Tibial nerve (tissue), 4 donors: ENCODE measurements at regions not wholly inside any gene's neighbourhood (a gene's known extent, or its start where the extent isn't known, plus 50 kb on each side); places are given as distances from the start of the nearest gene placed in this dataset.

Experiments
- DNase-seq, 2 donors: peaks; one replicate each; pipeline ENCODE4 v3.0.0-alpha.2; 2019; ENCODE audit warnings: low spot score in 2 of 2
- H3K27ac ChIP-seq, 4 donors: fragments of 200-600 bp; sonication (generic) in 3 of 4; one replicate each; pipeline ENCODE4 v1.5.1; 2017 to 2019; ENCODE audit warnings: mild to moderate bottlenecking in 1 of 4
- H3K27me3 ChIP-seq, 2 donors: fragments of 200-600 bp; sonication (generic) in 1 of 2; one replicate each; pipeline versions ENCODE4 v1.5.1 to v1.6.0; 2017 to 2019
- H3K36me3 ChIP-seq, 3 donors: fragments of 200-600 bp; sonication (generic); one replicate each; pipeline ENCODE4 v1.5.1; 2018 to 2019
- H3K4me1 ChIP-seq, 4 donors: fragments of 200-600 bp; sonication (generic) in 3 of 4; one replicate each; pipeline ENCODE4 v1.5.1; 2017 to 2019
- H3K4me3 ChIP-seq, 4 donors: fragments of 200-600 bp; sonication (generic) in 3 of 4; one replicate each; pipeline ENCODE4 v1.5.1; 2017 to 2019; ENCODE audit warnings: mild to moderate bottlenecking in 1 of 4, moderate library complexity in 1 of 4
- H3K9me3 ChIP-seq, 4 donors: fragments of 200-600 bp; sonication (generic) in 3 of 4; one replicate each; pipeline ENCODE4 v1.5.1; 2017 to 2019
- EP300 ChIP-seq, 2 donors: sonication (generic); formaldehyde crosslinking; IDR thresholded peaks; one replicate each; pipeline ENCODE4 v1.6.1; 2017; ENCODE audit warnings: antibody characterized with exemption in 2 of 2, mild to moderate bottlenecking in 1 of 2
- POLR2A ChIP-seq, 2 donors: fragments of 450-650 bp; IDR thresholded peaks; one replicate each; pipeline ENCODE4 v1.6.1; 2017; ENCODE audit warnings: antibody characterized with exemption in 2 of 2, mild to moderate bottlenecking in 2 of 2, moderate library complexity in 2 of 2
- WGBS, 2 donors: methylation state at CpG; one replicate each; pipeline ENCODE4 v1.1.5; 2018; 5-methylcytosine and 5-hydroxymethylcytosine counted together
- TF ChIP-seq, protein P1 (sequence below), 5 experiments: fragments of 200-600 bp in 3 of 5; fragments of 450-650 bp in 2 of 5; sonication (generic) in 3 of 5; IDR thresholded peaks; one replicate each; pipeline ENCODE4 v1.5.1; 2016 to 2019; ENCODE audit warnings: antibody characterized with exemption in 5 of 5, mild to moderate bottlenecking in 3 of 5, moderate library complexity in 2 of 5

DNA sequence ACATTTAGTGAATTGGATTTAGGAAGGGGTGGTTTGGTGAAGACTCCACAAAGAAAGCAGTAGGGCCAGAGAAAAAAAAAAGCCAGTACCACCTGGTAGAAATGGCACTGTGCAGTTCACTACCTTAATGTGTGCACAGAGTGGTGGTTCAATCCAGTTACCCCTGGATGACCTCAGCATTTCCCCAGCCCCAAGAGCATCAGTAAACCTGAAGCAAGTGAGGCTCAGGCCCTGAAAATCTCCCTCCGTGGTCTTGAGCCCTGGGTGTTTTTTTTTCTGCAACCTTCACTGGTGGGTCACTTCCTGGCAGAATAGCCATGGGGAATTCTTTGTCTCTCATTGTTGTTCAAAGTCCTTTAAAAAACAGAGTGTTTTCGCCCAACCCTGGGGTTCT lies 202.9 kb downstream of the GADD45G start:
- Histone ChIP-seq H3K36me3 (no peaks in the 10 kb centered on the region), H3K27ac (no peak overlapping the region), H3K4me1 (peaks cover 0 to 10% (median 6%) of the 10 kb centered on the region in 4 donors), H3K9me3 (no peaks in the 10 kb centered on the region), H3K4me3 (no peak overlapping the region), H3K27me3 (no peaks in the 10 kb centered on the region)
- DNase-seq = no peak
- 55 to 59% methylated on average over 2 of the region's 2 CpGs for WGBS, 2 donors
- TF ChIP-seq, protein P1, sequence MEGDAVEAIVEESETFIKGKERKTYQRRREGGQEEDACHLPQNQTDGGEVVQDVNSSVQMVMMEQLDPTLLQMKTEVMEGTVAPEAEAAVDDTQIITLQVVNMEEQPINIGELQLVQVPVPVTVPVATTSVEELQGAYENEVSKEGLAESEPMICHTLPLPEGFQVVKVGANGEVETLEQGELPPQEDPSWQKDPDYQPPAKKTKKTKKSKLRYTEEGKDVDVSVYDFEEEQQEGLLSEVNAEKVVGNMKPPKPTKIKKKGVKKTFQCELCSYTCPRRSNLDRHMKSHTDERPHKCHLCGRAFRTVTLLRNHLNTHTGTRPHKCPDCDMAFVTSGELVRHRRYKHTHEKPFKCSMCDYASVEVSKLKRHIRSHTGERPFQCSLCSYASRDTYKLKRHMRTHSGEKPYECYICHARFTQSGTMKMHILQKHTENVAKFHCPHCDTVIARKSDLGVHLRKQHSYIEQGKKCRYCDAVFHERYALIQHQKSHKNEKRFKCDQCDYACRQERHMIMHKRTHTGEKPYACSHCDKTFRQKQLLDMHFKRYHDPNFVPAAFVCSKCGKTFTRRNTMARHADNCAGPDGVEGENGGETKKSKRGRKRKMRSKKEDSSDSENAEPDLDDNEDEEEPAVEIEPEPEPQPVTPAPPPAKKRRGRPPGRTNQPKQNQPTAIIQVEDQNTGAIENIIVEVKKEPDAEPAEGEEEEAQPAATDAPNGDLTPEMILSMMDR (IDR thresholded peaks at IDR 0.05) = no peak
- TF ChIP-seq EP300 (IDR thresholded peaks at IDR 0.05) (no peak), POLR2A (IDR thresholded peaks at IDR 0.05) (no peak)

DNA sequence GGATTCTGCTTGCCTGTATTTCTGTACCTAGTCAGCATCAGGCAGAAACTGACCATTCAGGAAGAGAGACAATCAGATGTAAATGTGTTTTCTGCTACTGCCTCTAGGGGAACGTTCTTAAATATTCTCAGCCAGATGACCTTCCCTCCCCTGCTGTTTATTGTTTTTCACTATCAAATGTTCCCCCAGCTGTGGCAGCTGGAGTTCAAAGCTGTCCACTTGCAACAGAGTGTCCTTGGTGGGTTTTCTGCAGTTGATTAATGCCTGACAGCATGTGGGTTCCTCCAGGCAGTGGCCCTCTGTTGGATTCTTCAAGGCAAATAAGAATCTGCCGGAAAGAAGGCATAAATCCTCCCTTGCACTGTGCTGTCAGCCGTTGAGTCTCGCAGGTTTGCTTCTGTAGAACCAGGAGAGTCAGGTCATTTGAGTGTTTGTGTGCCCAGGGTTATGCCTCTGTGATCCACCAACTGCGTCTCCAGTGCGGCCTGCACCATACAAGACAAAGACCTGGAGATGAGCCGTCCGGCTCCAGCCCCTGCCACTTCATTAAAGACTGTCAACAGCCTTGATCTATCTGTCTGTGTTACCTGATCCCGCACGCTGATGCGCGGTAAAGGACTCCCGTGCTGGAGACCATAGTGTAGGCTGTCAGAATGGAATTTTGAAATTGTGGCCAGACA lies 203.4 kb downstream of the GADD45G start:
- Histone ChIP-seq H3K27me3 (no peaks in the 10 kb centered on the region), H3K9me3 (no peaks in the 10 kb centered on the region), H3K4me1 (peaks cover 0 to 7% (median 2%) of the 10 kb centered on the region in 4 donors), H3K36me3 (no peaks in the 10 kb centered on the region), H3K4me3 (no peak overlapping the region), H3K27ac (no peak overlapping the region)
- DNase-seq = no peak
- TF ChIP-seq, protein P1 (IDR thresholded peaks at IDR 0.05) = no peak
- TF ChIP-seq POLR2A (IDR thresholded peaks at IDR 0.05) (no peak), EP300 (IDR thresholded peaks at IDR 0.05) (no peak)
- 78% methylated on average over 13 of the region's 13 CpGs for WGBS, 2 donors

DNA sequence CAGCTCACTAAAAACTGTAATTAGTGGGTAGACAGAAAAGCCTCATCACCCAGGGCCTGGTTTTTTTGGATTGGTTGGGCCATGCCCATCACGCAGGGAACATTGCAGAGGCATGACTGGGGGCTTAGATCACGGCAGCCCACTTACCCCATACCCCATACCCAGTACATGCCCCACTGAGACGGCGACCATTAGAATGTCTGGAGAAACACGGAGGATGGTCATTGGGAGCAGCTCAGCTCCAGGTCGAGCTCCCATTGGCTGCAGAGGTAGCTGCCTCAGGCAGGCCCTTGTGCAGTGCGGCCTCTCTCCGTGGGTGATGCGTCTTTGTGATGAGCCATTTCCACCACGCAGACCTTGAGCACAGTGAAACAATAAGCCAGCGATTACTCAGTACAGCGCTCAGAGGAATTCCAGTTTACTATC lies 204.0 kb downstream of the GADD45G start:
- Histone ChIP-seq H3K4me3 (no peak overlapping the region), H3K27ac (no peak overlapping the region), H3K9me3 (no peaks in the 10 kb centered on the region), H3K36me3 (no peaks in the 10 kb centered on the region), H3K4me1 (peaks cover 0 to 2% (median 0%) of the 10 kb centered on the region in 4 donors), H3K27me3 (no peaks in the 10 kb centered on the region)
- TF ChIP-seq, protein P1 (IDR thresholded peaks at IDR 0.05) = no peak
- TF ChIP-seq POLR2A (IDR thresholded peaks at IDR 0.05) (no peak), EP300 (IDR thresholded peaks at IDR 0.05) (no peak)
- WGBS, 2 donors = 86 to 94% methylated on average over 12 of the region's 12 CpGs
- no peak for DNase-seq

DNA sequence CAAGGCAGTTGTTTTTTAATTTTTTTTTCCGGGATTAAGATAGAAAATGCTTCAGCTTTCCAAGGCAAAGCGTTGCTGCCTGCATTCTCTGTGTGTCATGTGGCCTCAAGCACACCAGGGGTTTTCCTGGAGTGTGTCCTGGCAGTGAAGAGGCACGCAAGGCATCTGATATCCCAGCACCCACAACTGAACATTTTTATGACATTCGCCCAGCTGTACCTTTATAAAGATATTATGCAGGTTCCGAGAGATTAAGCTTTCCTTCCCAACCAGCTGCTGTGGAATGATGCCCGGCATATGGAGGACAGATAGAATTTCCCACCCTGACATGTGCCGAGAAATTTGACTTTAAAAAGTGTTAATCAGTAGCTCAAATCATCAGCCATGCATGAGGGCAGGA lies 205.6 kb downstream of the GADD45G start:
- no peak for DNase-seq
- WGBS, 2 donors = 62 to 75% methylated on average over 7 of the region's 7 CpGs
- H3K36me3 ChIP-seq = no peaks in the 10 kb centered on the region
- H3K27ac ChIP-seq = no peak overlapping the region
- no peaks in the 10 kb centered on the region for H3K27me3 ChIP-seq
- TF ChIP-seq POLR2A (IDR thresholded peaks at IDR 0.05) (no peak), EP300 (IDR thresholded peaks at IDR 0.05) (no peak)
- TF ChIP-seq, protein P1 (IDR thresholded peaks at IDR 0.05) = no peak
- no peaks in the 10 kb centered on the region for H3K9me3 ChIP-seq
- H3K4me1 ChIP-seq = peaks cover 0 to 8% (median 0%) of the 10 kb centered on the region in 4 donors
- H3K4me3 ChIP-seq = no peak overlapping the region

DNA sequence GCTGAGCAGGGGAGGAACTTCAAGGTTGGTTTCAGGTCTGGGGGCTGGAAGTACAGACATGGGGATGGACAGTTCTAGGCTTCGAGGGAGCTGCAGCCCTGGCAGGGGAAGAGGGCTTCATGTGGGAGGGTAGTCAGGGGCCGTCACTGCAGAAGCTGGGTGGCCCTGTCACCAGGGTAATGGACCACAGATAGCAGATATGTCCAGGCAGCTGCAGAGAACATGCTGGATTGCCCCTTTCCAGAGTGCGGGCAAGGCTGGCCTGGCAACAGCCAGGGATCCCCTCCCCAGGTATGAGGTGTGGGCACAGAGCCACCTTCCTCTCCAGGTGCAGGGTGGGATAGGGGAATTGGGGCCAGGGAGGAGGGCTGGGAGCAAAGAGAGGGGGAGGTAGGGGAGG lies 206.5 kb downstream of the GADD45G start:
- Histone ChIP-seq H3K9me3 (no peaks in the 10 kb centered on the region), H3K4me1 (peaks cover 0 to 8% (median 0%) of the 10 kb centered on the region in 4 donors), H3K36me3 (no peaks in the 10 kb centered on the region), H3K4me3 (no peak overlapping the region), H3K27ac (no peak overlapping the region), H3K27me3 (no peaks in the 10 kb centered on the region)
- 100% methylated on average over 3 of the region's 3 CpGs for WGBS, 2 donors
- TF ChIP-seq EP300 (IDR thresholded peaks at IDR 0.05) (no peak), POLR2A (IDR thresholded peaks at IDR 0.05) (no peak)
- TF ChIP-seq, protein P1 (IDR thresholded peaks at IDR 0.05) = no peak
- DNase-seq = no peak
